HG03139 (cell line): ENCODE measurements at regions not wholly inside any gene's neighbourhood (a gene's known extent, or its start where the extent isn't known, plus 50 kb on each side); places are given as distances from the start of the nearest gene placed in this dataset.
"Not testable (repeated sequence)": the region's sequence is repeated elsewhere in the genome, so short reads cannot be mapped to it uniquely, and the experiment has no call there.

Experiments
- ATAC-seq: cut with Tn5 transposase; IDR thresholded peaks from one replicate; pipeline ENCODE4 v1.9.1; 2021; ENCODE audit not compliant: unreplicated experiment

GRCh38 chr7:67358738-67359137, 362.1 kb downstream of the TYW1 start:
- not testable (repeated sequence) for ATAC-seq

- no peak for ATAC-seq
Observed at GRCh38 chr7:67359900-67360299, 363.3 kb downstream of the TYW1 start.

GRCh38 chr7:67361150-67361549, 364.5 kb downstream of the TYW1 start:
- no peak for ATAC-seq

GRCh38 chr7:67364441-67365017, 367.9 kb downstream of the TYW1 start:
- no peak for ATAC-seq

- ATAC-seq: peak; percentile 95
Observed at GRCh38 chr7:67371429-67372305, 375.0 kb downstream of the TYW1 start.

GRCh38 chr7:67373389-67373788, 376.8 kb downstream of the TYW1 start:
- not testable (repeated sequence) for ATAC-seq

GRCh38 chr7:67375427-67375826, 378.8 kb downstream of the TYW1 start:
- ATAC-seq: no peak

- peak; percentile 76 for ATAC-seq
Observed at GRCh38 chr7:67377939-67378862, 381.6 kb downstream of the TYW1 start.

GRCh38 chr7:67380326-67380725, 383.7 kb downstream of the TYW1 start:
- ATAC-seq: no peak

- no peak for ATAC-seq
Observed at GRCh38 chr7:67380858-67381257, 384.2 kb downstream of the TYW1 start.

GRCh38 chr7:67387851-67388250, 391.2 kb downstream of the TYW1 start:
- ATAC-seq: no peak

GRCh38 chr7:67391168-67391567, 394.5 kb downstream of the TYW1 start:
- no peak for ATAC-seq

GRCh38 chr7:67392596-67393438, 396.2 kb downstream of the TYW1 start:
- no peak for ATAC-seq

- ATAC-seq: no peak
Observed at GRCh38 chr7:67393903-67394302, 397.3 kb downstream of the TYW1 start.

GRCh38 chr7:67398916-67399315, 402.3 kb downstream of the TYW1 start:
- ATAC-seq: no peak

- no peak for ATAC-seq
Observed at GRCh38 chr7:67401492-67401891, 404.9 kb downstream of the TYW1 start.

GRCh38 chr7:67402280-67402679, 405.6 kb downstream of the TYW1 start:
- ATAC-seq: no peak

GRCh38 chr7:67406976-67407375, 410.3 kb downstream of the TYW1 start:
- no peak for ATAC-seq

- no peak for ATAC-seq
Observed at GRCh38 chr7:67407392-67408071, 410.9 kb downstream of the TYW1 start.

- ATAC-seq: no peak
Observed at GRCh38 chr7:67408109-67408508, 411.5 kb downstream of the TYW1 start.
